ENCODE measurements at regions not wholly inside any gene's neighbourhood (a gene's known extent, or its start where the extent isn't known, plus 50 kb on each side); places are given as distances from the start of the nearest gene placed in this dataset.

GRCh38 chr7:82675396-82675795 is 231.8 kb upstream of the CACNA2D1 start:
- ChIA-PET POLR2A (ENCODE audit: unreplicated experiment) (interaction anchor here (0.6 kb wide), 1 partner anchor 483 kb away, joined by 3 read pairs; no protein-coding TSS in a partner anchor), CTCF (no interaction called here)
- DNase-seq (peak; percentile 65), ATAC-seq (peak; percentile 95)
- Histone ChIP-seq H3K36me3 (ENCODE audit: low read depth, low read length) (no peaks in the 10 kb centered on the region), H3K9me3 (ENCODE audit: low read length) (no peaks in the 10 kb centered on the region), H3K9ac (ENCODE audit: low read length) (no peak overlapping the region), H3K4me2 (ENCODE audit: low read length) (0 out of 2 replicates have a peak overlapping the region, but pooled peaks have one; percentile 22), H3F3A (ENCODE audit: low read length, unreplicated experiment) (no peaks in the 10 kb centered on the region), H4K20me1 (ENCODE audit: low read length) (no peaks in the 10 kb centered on the region), H3K4me1 (ENCODE audit: insufficient read depth, low read length) (peaks cover 9% of the 10 kb centered on the region; the same call in 1 of the 2 replicates), H2AFZ (ENCODE audit: low read length) (no peak overlapping the region), H3K9me2 (replicated peaks; ENCODE audit: low read length) (no peaks in the 10 kb centered on the region), H3K4me3 (ENCODE audit: low read length) (no peak overlapping the region), H3K27me3 (ENCODE audit: low read length) (no peaks in the 10 kb centered on the region), H3K79me2 (ENCODE audit: low read length) (no peaks in the 10 kb centered on the region), H3K27ac (ENCODE audit: low read length) (no peak overlapping the region)
- BruUV-seq (replicated peaks) = no TSS peak
- TF ChIP-seq EZH2 (IDR thresholded peaks at IDR 0.05; ENCODE audit: low read length, unreplicated experiment) (no peak), CTCF (conservative IDR thresholded peaks at IDR 0.05; ENCODE audit: low read depth, low read length) (no peak), EZH2phosphoT487 (IDR thresholded peaks at IDR 0.05; ENCODE audit: borderline replicate concordance, low read length) (no peak)
- intact Hi-C loops (cut with micrococcal nuclease) = loop anchor here (2.0 kb wide), 1 partner anchor 23 kb away; no protein-coding TSS in a partner anchor

- Histone ChIP-seq H3K36me3 (ENCODE audit: low read depth, low read length) (no peaks in the 10 kb centered on the region), H3K4me1 (ENCODE audit: insufficient read depth, low read length) (peaks cover 9% of the 10 kb centered on the region; the same call in 1 of the 2 replicates), H3K4me2 (ENCODE audit: low read length) (no peak overlapping the region), H3K4me3 (ENCODE audit: low read length) (no peak overlapping the region), H4K20me1 (ENCODE audit: low read length) (no peaks in the 10 kb centered on the region), H3K9me2 (replicated peaks; ENCODE audit: low read length) (no peaks in the 10 kb centered on the region), H3K9ac (ENCODE audit: low read length) (no peak overlapping the region), H3K27me3 (ENCODE audit: low read length) (no peaks in the 10 kb centered on the region), H3K79me2 (ENCODE audit: low read length) (no peaks in the 10 kb centered on the region), H3F3A (ENCODE audit: low read length, unreplicated experiment) (no peaks in the 10 kb centered on the region), H3K27ac (ENCODE audit: low read length) (no peak overlapping the region), H2AFZ (ENCODE audit: low read length) (no peak overlapping the region), H3K9me3 (ENCODE audit: low read length) (no peaks in the 10 kb centered on the region)
- no peak for ATAC-seq
- TF ChIP-seq CTCF (conservative IDR thresholded peaks at IDR 0.05; ENCODE audit: low read depth, low read length) (no peak), EZH2phosphoT487 (IDR thresholded peaks at IDR 0.05; ENCODE audit: borderline replicate concordance, low read length) (no peak), EZH2 (IDR thresholded peaks at IDR 0.05; ENCODE audit: low read length, unreplicated experiment) (no peak)
- intact Hi-C loops (cut with micrococcal nuclease) = loop anchor here (2.0 kb wide), 1 partner anchor 25 kb away; no protein-coding TSS in a partner anchor
- no peak for DNase-seq
- CTCF ChIA-PET = no interaction called here
- POLR2A ChIA-PET (ENCODE audit: unreplicated experiment) = no interaction called here
- BruUV-seq (replicated peaks) = no TSS peak
Observed at GRCh38 chr7:82674268-82674667, 230.7 kb upstream of the CACNA2D1 start.

GRCh38 chr7:82672078-82672477 is 228.5 kb upstream of the CACNA2D1 start:
- no peaks in the 10 kb centered on the region for H3K9me2 ChIP-seq (replicated peaks; ENCODE audit: low read length)
- TF ChIP-seq EZH2 (IDR thresholded peaks at IDR 0.05; ENCODE audit: low read length, unreplicated experiment) = no peak
- TF ChIP-seq CTCF (conservative IDR thresholded peaks at IDR 0.05; ENCODE audit: low read depth, low read length) = no peak
- TF ChIP-seq EZH2phosphoT487 (IDR thresholded peaks at IDR 0.05; ENCODE audit: borderline replicate concordance, low read length) = no peak
- no TSS peak for BruUV-seq (replicated peaks)
- H3K9me3 ChIP-seq (ENCODE audit: low read length) = no peaks in the 10 kb centered on the region
- H3K4me2 ChIP-seq (ENCODE audit: low read length) = no peak overlapping the region
- no peaks in the 10 kb centered on the region for H4K20me1 ChIP-seq (ENCODE audit: low read length)
- H2AFZ ChIP-seq (ENCODE audit: low read length) = no peak overlapping the region
- no peaks in the 10 kb centered on the region for H3F3A ChIP-seq (ENCODE audit: low read length, unreplicated experiment)
- no peak overlapping the region for H3K9ac ChIP-seq (ENCODE audit: low read length)
- H3K4me3 ChIP-seq (ENCODE audit: low read length) = no peak overlapping the region
- H3K27me3 ChIP-seq (ENCODE audit: low read length) = no peaks in the 10 kb centered on the region
- ATAC-seq (no peak), DNase-seq (no peak)
- H3K4me1 ChIP-seq (ENCODE audit: insufficient read depth, low read length) = peaks cover 9% of the 10 kb centered on the region; the same call in 1 of the 2 replicates
- intact Hi-C loops (cut with micrococcal nuclease) = no loop called here
- ChIA-PET CTCF (no interaction called here), POLR2A (ENCODE audit: unreplicated experiment) (no interaction called here)
- no peak overlapping the region for H3K27ac ChIP-seq (ENCODE audit: low read length)
- no peaks in the 10 kb centered on the region for H3K36me3 ChIP-seq (ENCODE audit: low read depth, low read length)
- no peaks in the 10 kb centered on the region for H3K79me2 ChIP-seq (ENCODE audit: low read length)

Measured in PC-3 (cell line).